ENCODE measurements at regions not wholly inside any gene's neighbourhood (a gene's known extent, or its start where the extent isn't known, plus 50 kb on each side); places are given as distances from the start of the nearest gene placed in this dataset.

GRCh38 chr10:71077796-71078453 is 134.4 kb upstream of the UNC5B start:
- peaks cover 0 to 43% (median 12%) of the 10 kb centered on the region in 5 donors for H3K27me3 ChIP-seq (ENCODE audit: control insufficient read depth in 5 of 5, insufficient read depth in 4 of 5, low read length in 5 of 5)
- no peak overlapping the region for H3K4me3 ChIP-seq (ENCODE audit: low read depth in 1 of 5, low read length in 5 of 5)
- no peaks in the 10 kb centered on the region for H3K36me3 ChIP-seq (ENCODE audit: control insufficient read depth in 5 of 5, insufficient read depth in 5 of 5, low read length in 5 of 5)
- no peak overlapping the region for H3K27ac ChIP-seq (ENCODE audit: low read depth, low read length)
- H3K9me3 ChIP-seq (ENCODE audit: control insufficient read depth in 5 of 5, low read length in 5 of 5), result no peaks in the 10 kb centered on the region
- H3K9ac ChIP-seq (ENCODE audit: low read length in 5 of 5), result no peak overlapping the region
- H3K4me1 ChIP-seq (ENCODE audit: control insufficient read depth in 5 of 5, insufficient read depth in 5 of 5, low read length in 5 of 5), result peaks cover 0 to 8% (median 5%) of the 10 kb centered on the region in 5 donors

GRCh38 chr10:71078454-71079145 is 133.8 kb upstream of the UNC5B start:
- no peaks in the 10 kb centered on the region for H3K9me3 ChIP-seq (ENCODE audit: control insufficient read depth in 5 of 5, low read length in 5 of 5)
- H3K4me3 ChIP-seq (ENCODE audit: low read depth in 1 of 5, low read length in 5 of 5), result no peak overlapping the region
- no peaks in the 10 kb centered on the region for H3K36me3 ChIP-seq (ENCODE audit: control insufficient read depth in 5 of 5, insufficient read depth in 5 of 5, low read length in 5 of 5)
- H3K9ac ChIP-seq (ENCODE audit: low read length in 5 of 5), result no peak overlapping the region
- H3K4me1 ChIP-seq (ENCODE audit: control insufficient read depth in 5 of 5, insufficient read depth in 5 of 5, low read length in 5 of 5), result peaks cover 0 to 8% (median 5%) of the 10 kb centered on the region in 5 donors
- no peak overlapping the region for H3K27ac ChIP-seq (ENCODE audit: low read depth, low read length)
- peaks cover 0 to 41% (median 11%) of the 10 kb centered on the region in 5 donors for H3K27me3 ChIP-seq (ENCODE audit: control insufficient read depth in 5 of 5, insufficient read depth in 4 of 5, low read length in 5 of 5)

GRCh38 chr10:71079761-71080380 is 132.5 kb upstream of the UNC5B start:
- Histone ChIP-seq H3K9ac (ENCODE audit: low read length in 5 of 5) (no peak overlapping the region), H3K4me1 (ENCODE audit: control insufficient read depth in 5 of 5, insufficient read depth in 5 of 5, low read length in 5 of 5) (peaks cover 0 to 8% (median 5%) of the 10 kb centered on the region in 5 donors), H3K4me3 (ENCODE audit: low read depth in 1 of 5, low read length in 5 of 5) (no peak overlapping the region), H3K27ac (ENCODE audit: low read depth, low read length) (no peak overlapping the region), H3K27me3 (ENCODE audit: control insufficient read depth in 5 of 5, insufficient read depth in 4 of 5, low read length in 5 of 5) (peaks cover 0 to 40% (median 8%) of the 10 kb centered on the region in 5 donors), H3K9me3 (ENCODE audit: control insufficient read depth in 5 of 5, low read length in 5 of 5) (no peaks in the 10 kb centered on the region), H3K36me3 (ENCODE audit: control insufficient read depth in 5 of 5, insufficient read depth in 5 of 5, low read length in 5 of 5) (no peaks in the 10 kb centered on the region)

- no peaks in the 10 kb centered on the region for H3K9me3 ChIP-seq (ENCODE audit: control insufficient read depth in 5 of 5, low read length in 5 of 5)
- no peak overlapping the region for H3K4me3 ChIP-seq (ENCODE audit: low read depth in 1 of 5, low read length in 5 of 5)
- H3K36me3 ChIP-seq (ENCODE audit: control insufficient read depth in 5 of 5, insufficient read depth in 5 of 5, low read length in 5 of 5), result no peaks in the 10 kb centered on the region
- no peak overlapping the region for H3K27ac ChIP-seq (ENCODE audit: low read depth, low read length)
- peaks cover 0 to 36% (median 9%) of the 10 kb centered on the region in 5 donors for H3K27me3 ChIP-seq (ENCODE audit: control insufficient read depth in 5 of 5, insufficient read depth in 4 of 5, low read length in 5 of 5)
- no peak overlapping the region for H3K9ac ChIP-seq (ENCODE audit: low read length in 5 of 5)
- H3K4me1 ChIP-seq (ENCODE audit: control insufficient read depth in 5 of 5, insufficient read depth in 5 of 5, low read length in 5 of 5), result peaks cover 0 to 8% (median 5%) of the 10 kb centered on the region in 5 donors
Observed at GRCh38 chr10:71080381-71081228, 131.8 kb upstream of the UNC5B start.

- Histone ChIP-seq H3K4me3 (ENCODE audit: low read depth in 1 of 5, low read length in 5 of 5) (no peak overlapping the region), H3K27ac (ENCODE audit: low read depth, low read length) (no peak overlapping the region), H3K27me3 (ENCODE audit: control insufficient read depth in 5 of 5, insufficient read depth in 4 of 5, low read length in 5 of 5) (peaks cover 0 to 32% (median 14%) of the 10 kb centered on the region in 5 donors), H3K9ac (ENCODE audit: low read length in 5 of 5) (no peak overlapping the region), H3K36me3 (ENCODE audit: control insufficient read depth in 5 of 5, insufficient read depth in 5 of 5, low read length in 5 of 5) (no peaks in the 10 kb centered on the region), H3K9me3 (ENCODE audit: control insufficient read depth in 5 of 5, low read length in 5 of 5) (no peaks in the 10 kb centered on the region), H3K4me1 (ENCODE audit: control insufficient read depth in 5 of 5, insufficient read depth in 5 of 5, low read length in 5 of 5) (peaks cover 0 to 8% (median 5%) of the 10 kb centered on the region in 5 donors)
Observed at GRCh38 chr10:71081229-71081560, 131.2 kb upstream of the UNC5B start.

- Histone ChIP-seq H3K9ac (ENCODE audit: low read length in 5 of 5) (no peak overlapping the region), H3K9me3 (ENCODE audit: control insufficient read depth in 5 of 5, low read length in 5 of 5) (no peaks in the 10 kb centered on the region), H3K36me3 (ENCODE audit: control insufficient read depth in 5 of 5, insufficient read depth in 5 of 5, low read length in 5 of 5) (no peaks in the 10 kb centered on the region), H3K4me1 (ENCODE audit: control insufficient read depth in 5 of 5, insufficient read depth in 5 of 5, low read length in 5 of 5) (peaks cover 0 to 6% (median 4%) of the 10 kb centered on the region in 5 donors), H3K4me3 (ENCODE audit: low read depth in 1 of 5, low read length in 5 of 5) (no peak overlapping the region), H3K27ac (ENCODE audit: low read depth, low read length) (no peak overlapping the region), H3K27me3 (ENCODE audit: control insufficient read depth in 5 of 5, insufficient read depth in 4 of 5, low read length in 5 of 5) (peaks cover 0 to 33% (median 15%) of the 10 kb centered on the region in 5 donors)
Observed at GRCh38 chr10:71081912-71082311, 130.5 kb upstream of the UNC5B start.

- Histone ChIP-seq H3K27ac (ENCODE audit: low read depth, low read length) (no peak overlapping the region), H3K27me3 (ENCODE audit: control insufficient read depth in 5 of 5, insufficient read depth in 4 of 5, low read length in 5 of 5) (peaks cover 0 to 28% (median 15%) of the 10 kb centered on the region in 5 donors), H3K36me3 (ENCODE audit: control insufficient read depth in 5 of 5, insufficient read depth in 5 of 5, low read length in 5 of 5) (no peaks in the 10 kb centered on the region), H3K9me3 (ENCODE audit: control insufficient read depth in 5 of 5, low read length in 5 of 5) (no peaks in the 10 kb centered on the region), H3K4me3 (ENCODE audit: low read depth in 1 of 5, low read length in 5 of 5) (no peak overlapping the region), H3K9ac (ENCODE audit: low read length in 5 of 5) (no peak overlapping the region), H3K4me1 (ENCODE audit: control insufficient read depth in 5 of 5, insufficient read depth in 5 of 5, low read length in 5 of 5) (no peaks in the 10 kb centered on the region)
Observed at GRCh38 chr10:71082960-71083715, 129.2 kb upstream of the UNC5B start.

GRCh38 chr10:71083716-71083975 is 128.7 kb upstream of the UNC5B start:
- no peaks in the 10 kb centered on the region for H3K9me3 ChIP-seq (ENCODE audit: control insufficient read depth in 5 of 5, low read length in 5 of 5)
- no peak overlapping the region for H3K9ac ChIP-seq (ENCODE audit: low read length in 5 of 5)

GRCh38 chr10:71084061-71084817 is 128.1 kb upstream of the UNC5B start:
- Histone ChIP-seq H3K9me3 (ENCODE audit: control insufficient read depth in 5 of 5, low read length in 5 of 5) (no peaks in the 10 kb centered on the region), H3K27ac (ENCODE audit: low read depth, low read length) (no peak overlapping the region), H3K36me3 (ENCODE audit: control insufficient read depth in 5 of 5, insufficient read depth in 5 of 5, low read length in 5 of 5) (no peaks in the 10 kb centered on the region), H3K9ac (ENCODE audit: low read length in 5 of 5) (no peak overlapping the region), H3K27me3 (ENCODE audit: control insufficient read depth in 5 of 5, insufficient read depth in 4 of 5, low read length in 5 of 5) (peaks cover 0 to 24% (median 15%) of the 10 kb centered on the region in 5 donors), H3K4me3 (ENCODE audit: low read depth in 1 of 5, low read length in 5 of 5) (no peak overlapping the region), H3K4me1 (ENCODE audit: control insufficient read depth in 5 of 5, insufficient read depth in 5 of 5, low read length in 5 of 5) (no peaks in the 10 kb centered on the region)

More at GRCh38 chr10:71083716-71083975, 128.7 kb upstream of the UNC5B start:
- Histone ChIP-seq H3K4me3 (ENCODE audit: low read depth in 1 of 5, low read length in 5 of 5) (no peak overlapping the region), H3K27ac (ENCODE audit: low read depth, low read length) (no peak overlapping the region), H3K4me1 (ENCODE audit: control insufficient read depth in 5 of 5, insufficient read depth in 5 of 5, low read length in 5 of 5) (no peaks in the 10 kb centered on the region), H3K36me3 (ENCODE audit: control insufficient read depth in 5 of 5, insufficient read depth in 5 of 5, low read length in 5 of 5) (no peaks in the 10 kb centered on the region), H3K27me3 (ENCODE audit: control insufficient read depth in 5 of 5, insufficient read depth in 4 of 5, low read length in 5 of 5) (peaks cover 0 to 26% (median 15%) of the 10 kb centered on the region in 5 donors)
